ENCODE measurements at regions not wholly inside any gene's neighbourhood (a gene's known extent, or its start where the extent isn't known, plus 50 kb on each side); places are given as distances from the start of the nearest gene placed in this dataset.

DNA sequence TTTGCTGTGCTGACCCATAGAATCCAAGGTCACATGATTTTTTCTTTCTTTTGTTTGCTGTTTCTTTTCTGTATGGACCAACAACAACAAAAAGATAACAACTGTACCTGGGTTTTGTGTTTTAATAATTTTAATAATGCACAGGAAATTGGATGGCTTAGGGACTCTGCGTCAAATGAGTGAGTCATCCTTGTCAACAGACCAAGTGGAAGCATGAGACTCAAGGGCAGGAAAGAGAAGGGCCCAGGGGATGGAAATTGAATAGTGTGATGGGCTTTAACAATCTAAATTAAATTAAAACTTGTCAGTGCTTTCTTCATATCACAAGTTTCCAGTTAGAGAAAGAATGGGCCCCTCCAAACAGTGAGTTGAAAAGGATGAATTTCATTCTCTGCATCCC lies 413.0 kb downstream of the PREX1 start:
- intact Hi-C loops (cut with DNase I), result no loop called here
- TF ChIP-seq, protein P1, sequence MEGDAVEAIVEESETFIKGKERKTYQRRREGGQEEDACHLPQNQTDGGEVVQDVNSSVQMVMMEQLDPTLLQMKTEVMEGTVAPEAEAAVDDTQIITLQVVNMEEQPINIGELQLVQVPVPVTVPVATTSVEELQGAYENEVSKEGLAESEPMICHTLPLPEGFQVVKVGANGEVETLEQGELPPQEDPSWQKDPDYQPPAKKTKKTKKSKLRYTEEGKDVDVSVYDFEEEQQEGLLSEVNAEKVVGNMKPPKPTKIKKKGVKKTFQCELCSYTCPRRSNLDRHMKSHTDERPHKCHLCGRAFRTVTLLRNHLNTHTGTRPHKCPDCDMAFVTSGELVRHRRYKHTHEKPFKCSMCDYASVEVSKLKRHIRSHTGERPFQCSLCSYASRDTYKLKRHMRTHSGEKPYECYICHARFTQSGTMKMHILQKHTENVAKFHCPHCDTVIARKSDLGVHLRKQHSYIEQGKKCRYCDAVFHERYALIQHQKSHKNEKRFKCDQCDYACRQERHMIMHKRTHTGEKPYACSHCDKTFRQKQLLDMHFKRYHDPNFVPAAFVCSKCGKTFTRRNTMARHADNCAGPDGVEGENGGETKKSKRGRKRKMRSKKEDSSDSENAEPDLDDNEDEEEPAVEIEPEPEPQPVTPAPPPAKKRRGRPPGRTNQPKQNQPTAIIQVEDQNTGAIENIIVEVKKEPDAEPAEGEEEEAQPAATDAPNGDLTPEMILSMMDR (IDR thresholded peaks at IDR 0.05), result no peak
- ATAC-seq, result no peak

DNA sequence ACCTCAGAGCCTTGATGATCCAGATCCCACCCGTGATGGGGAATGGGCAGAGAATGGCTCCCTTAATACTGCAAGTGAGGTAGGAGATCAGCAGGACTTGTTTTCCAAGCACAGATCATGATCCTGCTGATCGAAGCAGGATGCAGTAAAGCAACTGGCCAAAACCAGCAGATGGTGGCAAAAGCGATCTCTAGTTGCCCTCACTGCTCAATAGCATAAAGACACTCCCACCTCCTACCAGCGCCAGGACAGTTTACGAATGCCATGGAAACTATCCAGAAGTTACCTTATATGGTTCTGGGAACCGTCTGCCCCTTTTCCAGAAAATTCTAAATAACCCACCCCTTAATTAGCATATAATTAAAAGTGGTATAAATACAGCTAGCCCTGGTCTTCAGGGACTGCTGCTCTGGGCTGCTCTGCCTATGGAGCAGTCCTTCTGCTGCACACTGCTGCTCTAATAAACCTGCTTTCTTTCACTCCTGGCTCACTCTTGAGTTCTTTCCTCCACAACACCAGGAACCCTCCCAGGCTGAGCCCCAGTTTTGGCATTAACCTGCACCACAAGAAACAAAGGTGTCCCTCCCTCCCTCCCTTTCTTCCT lies 415.8 kb downstream of the PREX1 start:
- Histone ChIP-seq H3K9me3 (no peaks in the 10 kb centered on the region), H3K27ac (no peak overlapping the region), H3K27me3 (peaks cover 0 to 5% of the 10 kb centered on the region in 2 donors), H3K36me3 (no peaks in the 10 kb centered on the region), H3K4me1 (no peaks in the 10 kb centered on the region), H3K4me3 (no peak overlapping the region)
- DNase-seq (no peak), ATAC-seq (no peak)
- intact Hi-C loops (cut with DNase I), result no loop called here
- TF ChIP-seq, protein P1 (IDR thresholded peaks at IDR 0.05), result no peak

More for the DNA sequence above, 413.0 kb downstream of the PREX1 start:
- Histone ChIP-seq H3K4me3 (no peak overlapping the region), H3K36me3 (no peaks in the 10 kb centered on the region), H3K9me3 (no peaks in the 10 kb centered on the region), H3K4me1 (no peaks in the 10 kb centered on the region), H3K27ac (no peak overlapping the region), H3K27me3 (peaks cover 0 to 10% of the 10 kb centered on the region in 2 donors)
- DNase-seq, result no peak

DNA sequence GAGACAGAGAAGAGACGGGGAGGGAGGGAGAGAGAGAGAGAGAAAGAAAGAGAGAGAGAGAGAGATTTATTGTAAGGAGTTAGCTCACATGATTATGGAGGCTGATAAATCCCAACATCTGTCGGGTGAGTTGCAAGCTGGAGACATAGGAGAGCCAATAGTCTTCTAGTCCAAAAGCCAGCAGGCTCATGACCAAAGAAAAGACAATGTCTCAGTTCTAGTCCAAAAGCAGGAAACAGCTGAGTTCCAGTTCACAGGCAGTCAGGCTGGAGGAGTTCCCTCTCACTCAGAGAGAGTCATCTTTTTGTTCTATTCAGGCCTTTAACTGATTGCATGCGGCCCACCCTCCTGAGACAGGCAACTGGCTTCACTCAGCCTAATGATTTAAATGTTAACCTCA lies 416.6 kb downstream of the PREX1 start:
- Histone ChIP-seq H3K36me3 (no peaks in the 10 kb centered on the region), H3K4me3 (no peak overlapping the region), H3K4me1 (no peaks in the 10 kb centered on the region), H3K27ac (no peak overlapping the region), H3K9me3 (no peaks in the 10 kb centered on the region), H3K27me3 (peaks cover 0 to 5% of the 10 kb centered on the region in 2 donors)
- TF ChIP-seq, protein P1 (IDR thresholded peaks at IDR 0.05), result no peak
- intact Hi-C loops (cut with DNase I), result no loop called here
- DNase-seq (no peak), ATAC-seq (no peak)

DNA sequence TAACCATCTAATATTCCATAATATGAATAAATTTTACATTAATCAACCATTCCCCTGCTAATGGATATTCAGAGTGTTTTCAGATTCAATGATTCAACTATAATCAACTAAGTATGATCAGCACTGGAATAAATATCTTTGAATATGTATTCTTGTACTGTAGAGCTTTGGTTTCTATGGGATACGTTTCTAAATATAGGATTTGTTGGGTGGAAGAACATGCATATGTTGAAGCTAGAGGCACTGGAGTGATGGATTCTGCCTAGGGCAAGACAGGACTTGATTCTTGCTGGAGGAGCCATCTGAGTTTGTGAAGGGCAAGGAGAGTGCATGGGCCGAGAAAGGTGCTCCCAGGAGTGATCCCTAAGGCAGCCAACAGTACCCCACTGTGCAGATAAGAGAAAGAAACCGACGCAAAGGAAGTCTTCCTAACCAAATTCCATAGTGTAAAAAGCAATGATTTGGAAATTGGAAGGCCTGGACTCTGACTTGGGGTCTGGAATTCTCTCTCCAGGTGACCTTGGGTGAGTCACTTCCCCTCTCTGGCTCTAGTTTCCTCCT lies 418.7 kb downstream of the PREX1 start:
- H3K36me3 ChIP-seq, result no peaks in the 10 kb centered on the region
- TF ChIP-seq, protein P1 (IDR thresholded peaks at IDR 0.05), result no peak
- no peak for ATAC-seq
- no peak overlapping the region for H3K4me3 ChIP-seq
- no peak overlapping the region for H3K27ac ChIP-seq
- DNase-seq, result no peak
- intact Hi-C loops (cut with DNase I), result no loop called here
- H3K27me3 ChIP-seq, result peaks cover 0 to 24% of the 10 kb centered on the region in 2 donors
- no peaks in the 10 kb centered on the region for H3K9me3 ChIP-seq
- H3K4me1 ChIP-seq, result no peaks in the 10 kb centered on the region

DNA sequence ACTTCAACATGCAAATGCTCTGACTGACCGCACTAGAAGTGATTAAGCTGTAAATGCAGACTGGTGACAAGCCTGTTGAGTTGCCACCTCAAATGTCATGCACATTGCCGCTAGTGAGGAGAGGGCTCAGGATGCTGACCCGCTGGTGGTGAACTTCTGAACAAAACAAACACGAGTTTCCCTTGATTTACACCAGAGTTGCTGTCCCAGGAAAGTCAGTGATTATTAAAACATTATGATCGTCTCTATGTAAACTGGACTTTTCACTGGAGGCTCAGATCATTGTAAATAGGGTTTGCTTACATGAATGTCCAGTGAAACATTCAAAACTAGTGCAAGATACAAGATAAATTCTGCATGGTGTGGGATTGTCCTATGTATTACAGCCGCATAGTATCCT lies 420.1 kb downstream of the PREX1 start:
- TF ChIP-seq, protein P1 (IDR thresholded peaks at IDR 0.05), result no peak
- Histone ChIP-seq H3K27ac (no peak overlapping the region), H3K4me1 (no peaks in the 10 kb centered on the region), H3K27me3 (peaks cover 0 to 36% of the 10 kb centered on the region in 2 donors), H3K9me3 (no peaks in the 10 kb centered on the region), H3K36me3 (no peaks in the 10 kb centered on the region), H3K4me3 (no peak overlapping the region)
- intact Hi-C loops (cut with DNase I), result no loop called here
- DNase-seq (no peak), ATAC-seq (no peak)
